Pancreas (tissue), 10 donors: ENCODE measurements at regions not wholly inside any gene's neighbourhood (a gene's known extent, or its start where the extent isn't known, plus 50 kb on each side); places are given as distances from the start of the nearest gene placed in this dataset.

Experiments
- ATAC-seq, 4 donors: fragments of 200-7000 bp; cut with Tn5 transposase; one replicate each; pipeline versions ENCODE4 v1.8.0 to v1.9.1; 2020; ENCODE audit warnings: mild to moderate bottlenecking in 4 of 4, moderate library complexity in 4 of 4
- DNase-seq, 6 donors: peaks; one replicate each; pipeline ENCODE4 v3.0.0-alpha.2; 2020
- FAIRE-seq: peaks from 2 replicates; lab custom pipeline; 2012; peaks lifted over from hg19 to GRCh38; lab: Jason Lieb, UNC
- H3K27ac ChIP-seq, 4 donors: fragments of 200-600 bp; sonication (generic); 1 replicate in 3 of 4; 2 replicates in 1 of 4; pipeline versions ENCODE4 v1.5.0 to v1.8.0; 2020
- H3K27me3 ChIP-seq, 4 donors: fragments of 200-600 bp; one replicate each; pipeline ENCODE4 v1.8.0; 2021
- H3K36me3 ChIP-seq, 3 donors: fragments of 200-600 bp; sonication (generic) in 1 of 3; one replicate each; pipeline versions ENCODE4 v1.5.0 to v1.8.0; 2020 to 2021
- H3K4me1 ChIP-seq, 3 donors: fragments of 200-600 bp; one replicate each; pipeline ENCODE4 v1.8.0; 2021
- H3K4me3 ChIP-seq, 4 donors: fragments of 200-600 bp; sonication (generic) in 2 of 4; one replicate each; pipeline versions ENCODE4 v1.5.0 to v1.8.0; 2020 to 2021
- H3K9me3 ChIP-seq, 4 donors: fragments of 200-600 bp; one replicate each; pipeline ENCODE4 v1.8.0; 2021
- WGBS, 2 donors: extraction: QIAGEN DNeasy Blood & Tissue Kit; methylation state at CpG; one replicate each; pipeline ENCODE4 v1.1.7; 2013; 5-methylcytosine and 5-hydroxymethylcytosine counted together
- intact Hi-C, 3 donors: fragments of 100-400 bp; cut with DNase I; formaldehyde crosslinking; loops; one replicate each; pipeline versions ENCODE4 v1.11.1 to v1.14.2; 2022
- TF ChIP-seq, protein P1 (sequence below), 4 donors: fragments of 200-600 bp; sonication (generic) in 3 of 4; IDR thresholded peaks; one replicate each; pipeline versions ENCODE4 v1.5.0 to v1.8.0; 2021; ENCODE audit warnings: antibody characterized with exemption in 4 of 4
- donor health status: healthy with polysubstance abuse.
- donor health status: DM: no; HTN: no; CAD: no; lungs with moderate emphysema.
- donor health status: DM: no; HTN: no; CAD: no.
- donor health status: control.
- donor health status: control.
- donor health status: Bipolar disorder and iron deficiency.
- donor health status: DM: yes; HTN: yes; CAD: no.
- donor health status: DM: no; HTN: no; CAD: no.
- donor health status: DM: no; HTN: no; CAD: no.
- donor health status: DM: yes; HTN: yes; CAD: no.

DNA sequence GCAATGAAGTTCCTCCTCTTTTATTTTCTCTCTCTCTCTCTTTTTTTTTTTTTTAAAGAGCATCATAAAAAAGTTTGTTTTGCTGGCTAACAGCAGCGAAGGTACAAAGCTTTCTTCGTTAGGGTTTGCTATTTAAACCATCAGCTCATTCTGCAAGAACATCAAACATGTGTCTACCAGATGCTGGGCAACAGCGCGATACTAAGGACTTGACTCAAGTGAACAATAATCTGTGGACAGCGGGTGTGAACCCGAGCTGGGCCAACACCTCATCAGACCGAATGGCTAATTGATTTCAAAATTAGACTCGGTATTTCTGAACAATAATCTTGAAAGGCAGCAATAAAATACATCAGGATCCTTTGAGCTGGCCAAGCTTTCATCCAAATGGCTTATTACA, 246.4 kb downstream of the FBXO8 start:
- ATAC-seq, result no peak
- no peaks in the 10 kb centered on the region for H3K4me1 ChIP-seq
- no peak overlapping the region for H3K4me3 ChIP-seq
- H3K27ac ChIP-seq, result no peak overlapping the region
- no peak for DNase-seq
- H3K9me3 ChIP-seq, result no peaks in the 10 kb centered on the region
- H3K36me3 ChIP-seq, result no peaks in the 10 kb centered on the region
- no peak for FAIRE-seq
- H3K27me3 ChIP-seq, result no peaks in the 10 kb centered on the region
- intact Hi-C loops, result no loop called here
- TF ChIP-seq, protein P1, sequence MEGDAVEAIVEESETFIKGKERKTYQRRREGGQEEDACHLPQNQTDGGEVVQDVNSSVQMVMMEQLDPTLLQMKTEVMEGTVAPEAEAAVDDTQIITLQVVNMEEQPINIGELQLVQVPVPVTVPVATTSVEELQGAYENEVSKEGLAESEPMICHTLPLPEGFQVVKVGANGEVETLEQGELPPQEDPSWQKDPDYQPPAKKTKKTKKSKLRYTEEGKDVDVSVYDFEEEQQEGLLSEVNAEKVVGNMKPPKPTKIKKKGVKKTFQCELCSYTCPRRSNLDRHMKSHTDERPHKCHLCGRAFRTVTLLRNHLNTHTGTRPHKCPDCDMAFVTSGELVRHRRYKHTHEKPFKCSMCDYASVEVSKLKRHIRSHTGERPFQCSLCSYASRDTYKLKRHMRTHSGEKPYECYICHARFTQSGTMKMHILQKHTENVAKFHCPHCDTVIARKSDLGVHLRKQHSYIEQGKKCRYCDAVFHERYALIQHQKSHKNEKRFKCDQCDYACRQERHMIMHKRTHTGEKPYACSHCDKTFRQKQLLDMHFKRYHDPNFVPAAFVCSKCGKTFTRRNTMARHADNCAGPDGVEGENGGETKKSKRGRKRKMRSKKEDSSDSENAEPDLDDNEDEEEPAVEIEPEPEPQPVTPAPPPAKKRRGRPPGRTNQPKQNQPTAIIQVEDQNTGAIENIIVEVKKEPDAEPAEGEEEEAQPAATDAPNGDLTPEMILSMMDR (IDR thresholded peaks at IDR 0.05), result no peak
- WGBS, 2 donors, result 65 to 69% methylated on average over 8 of the region's 8 CpGs

DNA sequence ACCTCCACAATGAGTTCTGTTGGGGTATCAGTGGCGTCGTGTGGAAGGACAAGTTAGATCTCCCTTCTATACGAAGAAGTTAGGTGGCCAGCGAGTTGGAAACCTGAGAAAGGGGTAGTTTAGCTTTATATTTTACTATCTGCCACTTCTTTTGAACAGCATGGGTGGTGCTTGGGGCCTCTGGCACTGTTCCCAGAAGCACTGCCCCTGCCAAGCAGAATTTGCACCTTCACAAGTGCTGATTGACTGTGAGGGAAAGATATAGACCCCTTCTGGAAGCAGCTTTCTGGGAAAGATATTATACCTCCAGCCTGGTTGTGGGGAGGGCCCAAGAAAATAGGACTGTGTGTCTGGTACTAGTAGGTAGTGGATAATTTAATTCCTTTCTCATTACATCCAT, 246.9 kb downstream of the FBXO8 start:
- FAIRE-seq (no peak), DNase-seq (no peak), ATAC-seq (no peak)
- intact Hi-C loops, result no loop called here
- no peak overlapping the region for H3K27ac ChIP-seq
- TF ChIP-seq, protein P1 (IDR thresholded peaks at IDR 0.05), result no peak
- no peaks in the 10 kb centered on the region for H3K9me3 ChIP-seq
- no peaks in the 10 kb centered on the region for H3K36me3 ChIP-seq
- WGBS, 2 donors, result 59 to 74% methylated on average over 4 of the region's 4 CpGs
- no peaks in the 10 kb centered on the region for H3K4me1 ChIP-seq
- no peak overlapping the region for H3K4me3 ChIP-seq
- H3K27me3 ChIP-seq, result no peaks in the 10 kb centered on the region

DNA sequence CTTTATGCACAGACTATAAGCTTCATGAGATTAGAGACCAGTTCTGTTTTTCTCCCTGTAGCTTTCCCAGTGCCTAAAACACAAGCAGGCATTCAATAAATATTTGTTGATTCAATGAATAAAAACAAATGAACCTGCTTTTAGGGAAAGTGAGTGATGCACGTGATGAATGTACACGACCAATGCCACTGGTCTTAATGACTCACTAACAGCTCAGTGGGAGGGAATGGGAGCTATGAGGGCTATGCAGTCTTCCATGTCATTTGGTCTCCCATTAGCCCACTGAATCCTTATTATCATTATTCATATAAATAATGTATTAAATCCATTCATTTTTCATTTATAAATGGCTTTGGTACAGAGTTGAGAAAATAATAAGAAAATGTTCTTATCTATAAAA, 247.4 kb downstream of the FBXO8 start:
- WGBS, 2 donors, result 17 to 21% methylated on average over 2 of the region's 2 CpGs
- Histone ChIP-seq H3K9me3 (no peaks in the 10 kb centered on the region), H3K36me3 (no peaks in the 10 kb centered on the region), H3K27ac (no peak overlapping the region), H3K27me3 (no peaks in the 10 kb centered on the region), H3K4me3 (no peak overlapping the region), H3K4me1 (no peaks in the 10 kb centered on the region)
- ATAC-seq, result no peak
- FAIRE-seq, result no peak
- DNase-seq, result no peak
- TF ChIP-seq, protein P1 (IDR thresholded peaks at IDR 0.05), result no peak
- intact Hi-C loops, result no loop called here

DNA sequence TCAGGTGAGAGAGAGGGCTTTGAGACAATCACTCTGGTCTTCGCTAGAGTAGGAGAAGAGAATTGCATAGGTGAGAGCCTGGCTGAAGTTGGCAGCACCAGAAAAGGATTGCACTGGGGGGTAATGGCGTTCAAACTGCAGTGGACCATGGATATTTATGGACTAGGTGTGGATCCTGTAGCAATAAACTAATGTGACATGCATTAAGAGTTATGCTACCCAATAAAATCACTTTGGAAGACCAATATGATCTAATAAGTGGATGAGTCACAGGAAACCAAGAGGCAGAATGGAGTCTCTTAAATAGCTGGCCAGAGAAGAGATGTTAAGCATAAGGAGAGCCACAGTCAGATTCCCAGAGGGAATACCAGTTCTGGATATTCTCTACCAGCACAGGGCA, 259.8 kb downstream of the FBXO8 start:
- FAIRE-seq, result no peak
- TF ChIP-seq, protein P1 (IDR thresholded peaks at IDR 0.05), result no peak
- Histone ChIP-seq H3K4me3 (no peak overlapping the region), H3K36me3 (no peaks in the 10 kb centered on the region), H3K27me3 (no peaks in the 10 kb centered on the region), H3K9me3 (no peaks in the 10 kb centered on the region), H3K4me1 (no peaks in the 10 kb centered on the region), H3K27ac (no peak overlapping the region)
- DNase-seq, result no peak
- 32 to 33% methylated on average over 2 of the region's 2 CpGs for WGBS, 2 donors
- intact Hi-C loops, result no loop called here
- no peak for ATAC-seq

DNA sequence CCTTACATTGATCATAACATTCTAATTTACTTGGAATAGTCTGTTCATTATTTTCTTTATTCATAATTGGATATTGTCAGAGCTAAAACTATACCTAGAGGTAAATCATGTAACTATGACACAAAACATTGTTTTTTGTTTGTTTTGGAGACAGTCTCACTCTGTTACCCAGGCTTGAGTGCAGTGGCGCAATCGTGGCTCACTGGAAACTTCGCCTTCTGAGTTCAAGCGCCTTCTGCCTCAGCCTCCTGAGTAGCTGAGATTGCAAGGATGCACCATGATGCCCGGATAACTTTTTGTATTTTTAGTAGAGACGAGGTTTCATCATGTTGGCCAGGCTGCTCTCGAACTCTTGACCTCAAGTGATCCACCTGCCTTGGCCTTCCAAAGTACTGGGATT, 265.2 kb downstream of the FBXO8 start:
- DNase-seq (no peak), FAIRE-seq (no peak), ATAC-seq (no peak)
- H3K4me3 ChIP-seq, result no peak overlapping the region
- no peak overlapping the region for H3K27ac ChIP-seq
- no peaks in the 10 kb centered on the region for H3K36me3 ChIP-seq
- no peaks in the 10 kb centered on the region for H3K9me3 ChIP-seq
- 73 to 79% methylated on average over 7 of the region's 7 CpGs for WGBS, 2 donors
- intact Hi-C loops, result no loop called here
- no peaks in the 10 kb centered on the region for H3K27me3 ChIP-seq
- no peaks in the 10 kb centered on the region for H3K4me1 ChIP-seq
- TF ChIP-seq, protein P1 (IDR thresholded peaks at IDR 0.05), result no peak
